ENCODE measurements at regions not wholly inside any gene's neighbourhood (a gene's known extent, or its start where the extent isn't known, plus 50 kb on each side); places are given as distances from the start of the nearest gene placed in this dataset.
"Not testable (repeated sequence)": the region's sequence is repeated elsewhere in the genome, so short reads cannot be mapped to it uniquely, and the experiment has no call there.

- no peak for DNase-seq
These were observed 520.3 kb downstream of the EDEM1 start for GRCh38 chr3:5707794-5708193.

DNA sequence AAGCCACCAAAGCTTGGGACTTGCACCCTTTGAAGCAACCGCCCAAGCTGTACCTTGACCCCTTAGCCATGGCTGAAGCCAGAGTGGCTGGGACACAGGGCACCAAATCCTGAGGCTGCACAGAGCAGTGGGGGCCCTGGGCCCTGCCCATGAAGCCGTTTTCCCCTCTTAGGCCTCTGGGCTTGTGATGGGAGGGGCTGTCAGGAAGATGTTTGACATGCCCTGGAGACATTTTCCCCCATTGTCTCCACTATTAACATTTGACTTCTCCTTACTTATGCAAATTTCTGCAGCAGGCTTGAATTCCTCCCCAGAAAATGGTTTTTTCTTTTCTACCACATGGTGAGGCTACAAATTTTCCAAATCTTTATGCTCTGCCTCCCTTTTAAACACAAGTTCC, 522.2 kb downstream of the EDEM1 start:
- no peak for DNase-seq

- no peak for DNase-seq
These were observed 523.2 kb downstream of the EDEM1 start for GRCh38 chr3:5710718-5711117.

GRCh38 chr3:5717254-5717653, 529.7 kb downstream of the EDEM1 start:
- DNase-seq, result no peak

DNA sequence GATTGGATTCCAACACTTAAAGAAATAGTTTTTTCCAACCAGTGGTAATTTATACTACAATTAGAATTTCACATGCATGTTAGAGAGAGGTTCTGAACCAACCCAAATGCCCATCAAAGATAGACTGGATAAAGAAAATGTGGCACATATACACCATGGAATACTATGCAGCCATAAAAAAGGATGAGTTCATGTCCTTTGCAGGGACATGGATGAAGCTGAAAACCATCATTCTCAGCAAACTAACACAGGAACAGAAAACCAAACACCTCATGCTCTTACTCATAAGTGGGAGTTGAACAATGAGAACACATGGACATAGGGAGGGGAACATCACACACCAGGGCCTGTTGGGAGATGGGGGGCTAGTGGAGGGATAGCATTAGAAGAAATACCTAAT, 532.2 kb downstream of the EDEM1 start:
- not testable (repeated sequence) for DNase-seq

DNA sequence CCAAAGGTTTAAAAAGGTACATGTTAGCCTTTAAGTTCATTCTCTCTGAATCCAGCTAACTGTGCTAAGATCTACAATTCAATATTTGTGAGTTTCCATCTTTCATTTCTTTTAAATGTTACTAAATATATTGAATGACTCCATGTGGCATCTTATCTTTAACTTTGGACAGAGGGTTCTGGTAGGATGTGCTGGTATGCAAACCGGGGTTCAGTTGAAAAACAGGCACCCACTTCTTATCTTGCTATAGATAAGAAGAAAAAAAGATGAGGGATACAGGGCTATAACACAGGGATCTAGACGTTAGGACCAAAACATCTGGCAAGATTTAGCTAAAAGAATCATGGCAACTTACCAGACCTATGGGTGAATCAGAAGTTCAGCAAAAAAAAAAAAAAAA, 538.3 kb downstream of the EDEM1 start:
- DNase-seq, result no peak

GRCh38 chr3:5726621-5727020, 539.1 kb downstream of the EDEM1 start:
- DNase-seq, result no peak

GRCh38 chr3:5727743-5728484, 540.4 kb downstream of the EDEM1 start:
- DNase-seq, result no peak

DNA sequence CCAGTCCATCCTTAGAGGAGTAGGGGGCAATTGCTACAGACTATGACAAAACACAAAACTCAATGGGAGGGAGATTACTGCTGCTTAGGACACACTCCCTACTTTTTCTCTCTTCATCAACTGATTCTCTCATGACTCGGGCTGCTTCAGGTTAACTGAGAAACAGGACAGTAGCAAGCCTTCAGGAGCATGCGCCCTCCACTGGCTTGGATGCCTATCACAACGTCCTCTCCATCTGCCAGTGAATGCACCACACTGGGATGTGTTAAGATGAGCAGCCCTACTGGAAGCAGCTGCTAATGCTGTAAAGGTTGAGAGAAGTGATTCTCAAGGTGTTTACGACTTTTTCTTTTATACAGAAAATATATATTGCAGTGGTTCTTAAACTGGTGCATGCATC, 542.3 kb downstream of the EDEM1 start:
- no peak for DNase-seq

- DNase-seq, result no peak
These were observed 543.6 kb downstream of the EDEM1 start for GRCh38 chr3:5731100-5731499.

DNA sequence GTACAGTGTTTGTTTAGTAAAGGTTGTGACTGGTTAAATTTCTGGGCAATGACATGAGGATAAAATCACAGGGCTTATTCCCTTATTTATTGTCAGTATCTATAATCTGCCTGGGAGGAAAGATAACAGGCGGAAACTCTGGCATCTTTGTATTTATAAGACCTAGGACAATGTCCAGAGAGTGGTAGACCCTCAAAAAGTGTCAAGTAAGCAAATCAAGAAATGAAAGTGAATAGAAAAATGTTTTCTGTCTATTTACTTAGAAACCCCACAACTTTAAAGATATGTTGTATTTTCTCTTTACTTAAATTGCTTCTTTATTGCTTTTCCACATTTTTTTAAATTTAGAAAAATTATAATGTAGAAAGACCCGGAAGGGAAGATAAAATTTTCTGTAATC, 544.6 kb downstream of the EDEM1 start:
- no peak for DNase-seq

DNA sequence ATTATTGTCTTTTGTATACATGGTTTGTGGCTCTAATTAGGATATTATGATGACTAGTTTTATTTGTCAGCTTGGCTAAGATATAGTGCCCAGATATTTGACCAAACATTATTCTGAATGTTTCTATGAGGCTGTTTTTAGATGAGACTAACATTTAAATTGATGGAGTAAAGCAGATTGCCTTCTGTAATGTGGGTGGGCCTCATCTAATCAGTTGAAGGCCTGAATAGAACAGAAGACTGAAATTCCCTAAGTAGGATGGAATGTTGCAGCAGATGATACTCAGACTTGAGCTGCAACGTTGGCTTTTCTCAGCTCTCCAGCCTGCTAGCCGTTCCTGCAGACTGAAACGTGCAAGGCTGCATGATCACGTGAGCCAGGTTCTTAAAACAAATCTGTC, 546.5 kb downstream of the EDEM1 start:
- DNase-seq, result no peak

- no peak for DNase-seq
These were observed 548.4 kb downstream of the EDEM1 start for GRCh38 chr3:5735896-5736295.

DNA sequence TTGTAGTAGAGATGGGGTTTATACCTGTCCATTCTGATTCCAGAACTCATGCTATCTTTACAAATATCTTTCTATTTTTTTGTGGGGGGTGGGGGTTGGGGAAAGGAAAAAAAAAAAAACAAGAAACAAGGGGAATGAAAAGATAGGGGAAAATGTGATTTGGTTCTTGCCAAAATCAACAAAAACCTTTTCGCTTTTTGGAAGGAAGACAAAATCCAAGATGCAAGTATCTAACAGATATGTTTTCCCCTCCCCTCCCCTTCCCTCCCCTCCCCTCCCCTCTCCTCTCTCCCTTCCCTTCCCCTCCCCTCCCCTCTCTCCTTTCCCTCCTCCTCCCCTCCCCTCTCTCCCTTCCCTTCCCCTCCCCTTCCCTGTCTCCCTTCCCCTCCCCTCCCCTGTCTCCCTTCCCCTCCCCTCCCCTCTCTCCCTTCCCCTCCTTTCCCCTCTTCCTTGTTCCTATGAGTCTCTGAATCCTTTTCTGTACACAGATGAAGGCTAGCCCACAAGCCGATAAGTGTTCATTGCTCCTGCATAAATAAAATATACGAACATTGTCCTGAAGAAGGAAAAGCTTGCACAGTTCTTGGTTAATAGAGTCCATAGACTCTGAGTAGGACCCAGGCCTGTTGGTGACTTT, 551.9 kb downstream of the EDEM1 start:
- DNase-seq, result no peak

DNA sequence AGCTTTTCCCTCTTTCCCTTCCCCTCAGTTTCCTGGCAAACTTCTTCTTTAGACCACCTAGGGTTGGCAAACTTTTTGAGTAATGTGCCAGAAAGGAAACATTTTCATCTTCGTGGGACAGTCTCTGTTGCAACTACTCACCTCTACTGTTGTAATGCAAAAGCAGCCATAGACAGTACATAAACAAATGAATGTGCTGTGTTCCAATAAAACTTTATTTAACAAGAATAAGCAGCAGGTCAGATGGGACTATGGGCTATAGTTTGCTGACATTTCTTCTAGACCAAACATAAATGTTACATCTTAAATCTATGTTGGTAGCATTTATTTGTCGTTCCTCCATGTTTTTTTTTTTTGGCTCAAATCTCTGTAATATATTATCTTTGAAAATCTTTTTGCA, 552.4 kb downstream of the EDEM1 start:
- no peak for DNase-seq

DNA sequence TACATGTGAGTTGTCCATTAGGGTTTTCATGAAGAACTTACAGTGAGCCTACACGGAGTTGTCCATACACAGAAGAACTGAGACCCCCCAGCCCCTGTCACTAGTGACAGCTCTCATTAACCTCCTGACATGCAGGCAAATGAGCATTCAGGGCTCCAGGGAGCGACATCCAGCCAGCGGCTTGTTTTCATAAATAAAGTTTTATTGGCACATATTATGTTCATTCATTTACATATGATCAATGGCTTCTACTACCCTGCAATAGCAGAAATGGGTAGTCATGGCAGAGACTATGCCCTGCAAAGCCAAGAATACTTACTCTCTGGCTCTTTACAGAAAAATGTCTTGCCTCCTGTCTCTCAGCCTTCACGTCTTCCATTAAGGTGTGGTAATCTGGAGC, 553.5 kb downstream of the EDEM1 start:
- no peak for DNase-seq

GRCh38 chr3:5750091-5750490, 562.6 kb downstream of the EDEM1 start:
- no peak for DNase-seq

GRCh38 chr3:5750874-5751640, 563.5 kb downstream of the EDEM1 start:
- DNase-seq, result no peak

DNA sequence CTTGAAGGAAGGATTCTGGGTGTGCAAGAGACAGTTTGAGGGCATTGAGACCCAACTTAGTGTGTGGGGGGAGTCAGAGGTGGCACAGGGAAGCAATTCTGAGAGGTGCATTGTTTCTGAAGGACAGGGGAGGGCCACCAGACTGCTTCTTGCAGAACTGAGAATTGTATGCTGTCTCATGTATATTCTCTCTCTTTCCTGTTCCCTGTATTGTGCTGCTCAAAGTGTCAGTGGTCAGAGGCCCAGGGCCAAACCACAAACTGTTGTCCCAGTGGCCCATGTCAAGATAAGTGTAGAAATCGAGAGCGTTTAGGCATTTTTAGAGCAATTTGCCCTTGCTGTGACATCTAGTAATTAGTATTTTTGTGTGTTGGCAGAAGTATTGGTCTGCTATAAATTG, 567.1 kb downstream of the EDEM1 start:
- no peak for DNase-seq

DNA sequence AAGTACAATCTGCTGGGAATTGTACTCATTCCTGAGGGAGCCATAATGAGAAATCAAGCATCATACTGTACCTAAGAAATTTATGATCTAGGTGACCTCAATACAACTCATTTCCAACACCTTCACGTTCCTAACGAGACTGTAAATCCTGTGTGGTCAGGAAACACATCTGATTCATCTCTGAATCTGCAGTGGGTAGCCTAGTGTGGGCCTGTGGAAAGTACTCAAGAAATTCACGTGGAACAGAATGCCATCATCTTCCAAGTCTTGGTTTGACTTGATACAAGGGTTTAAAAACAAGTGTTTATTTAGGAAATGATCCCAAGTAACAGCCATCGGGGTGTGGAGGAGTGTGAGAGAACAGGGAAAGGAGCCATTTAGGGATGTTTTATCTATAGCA, 568.9 kb downstream of the EDEM1 start:
- DNase-seq, result no peak

GRCh38 chr3:5757213-5757804, 569.8 kb downstream of the EDEM1 start:
- DNase-seq, result no peak

DNA sequence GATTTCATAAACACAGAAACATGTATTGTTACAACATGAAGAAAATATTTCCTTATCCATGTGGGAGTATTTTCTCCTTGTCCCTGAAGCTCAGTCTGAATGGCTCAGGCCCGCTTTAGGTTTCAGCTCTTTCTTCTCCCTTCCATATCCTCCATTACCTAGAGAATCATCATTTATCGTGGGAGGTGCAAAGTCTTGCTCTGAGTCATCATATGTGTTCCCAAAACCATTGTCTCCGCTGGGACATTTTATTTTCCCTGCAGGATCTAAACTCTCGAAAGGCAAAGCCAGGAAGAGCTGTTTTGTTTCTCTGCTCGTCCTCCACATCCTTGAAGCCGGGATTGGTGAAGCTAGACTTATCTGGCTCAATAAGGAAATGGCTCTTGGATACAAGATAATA, 571.2 kb downstream of the EDEM1 start:
- no peak for DNase-seq

DNA sequence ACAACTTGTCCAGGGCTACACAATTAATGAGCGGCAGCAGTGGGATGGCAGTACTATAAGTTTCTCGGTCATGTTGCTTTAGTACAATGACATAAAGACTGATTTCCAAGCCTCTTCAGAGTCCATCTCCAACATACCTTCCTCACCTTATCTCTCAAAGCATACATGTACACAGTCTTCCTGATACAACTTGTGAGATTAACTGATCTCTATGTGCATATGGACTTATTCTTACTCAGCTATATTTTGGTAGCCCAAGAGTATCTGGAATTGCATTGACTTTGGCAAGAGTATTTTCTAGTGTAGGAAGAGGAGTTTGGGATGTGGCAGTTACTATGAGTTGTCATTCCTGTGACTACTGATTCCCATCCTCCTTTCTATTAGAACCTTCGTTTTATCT, 575.0 kb downstream of the EDEM1 start:
- DNase-seq, result no peak

DNA sequence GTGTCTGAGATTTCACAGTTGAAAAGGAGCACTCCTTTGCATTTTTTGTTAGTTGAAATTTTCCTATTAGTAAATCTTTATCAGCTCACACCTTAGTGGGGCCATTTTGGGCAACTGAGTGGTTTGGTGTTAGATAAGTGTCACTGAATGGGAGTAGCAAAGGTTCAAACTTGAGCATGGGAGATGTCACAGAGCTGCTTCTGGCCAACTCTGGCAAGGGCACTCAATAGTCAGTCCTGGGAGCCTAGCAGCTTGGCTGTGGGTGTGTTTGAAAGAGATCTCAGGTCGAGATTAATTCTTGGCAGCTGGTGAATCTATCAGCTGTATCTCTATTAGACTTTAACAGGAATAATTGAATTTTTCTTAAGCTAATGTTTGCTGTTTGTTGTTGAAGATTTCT, 579.3 kb downstream of the EDEM1 start:
- DNase-seq, result no peak
